ENCODE measurements at regions not wholly inside any gene's neighbourhood (a gene's known extent, or its start where the extent isn't known, plus 50 kb on each side); places are given as distances from the start of the nearest gene placed in this dataset.
"Not testable (repeated sequence)": the region's sequence is repeated elsewhere in the genome, so short reads cannot be mapped to it uniquely, and the experiment has no call there.

DNA sequence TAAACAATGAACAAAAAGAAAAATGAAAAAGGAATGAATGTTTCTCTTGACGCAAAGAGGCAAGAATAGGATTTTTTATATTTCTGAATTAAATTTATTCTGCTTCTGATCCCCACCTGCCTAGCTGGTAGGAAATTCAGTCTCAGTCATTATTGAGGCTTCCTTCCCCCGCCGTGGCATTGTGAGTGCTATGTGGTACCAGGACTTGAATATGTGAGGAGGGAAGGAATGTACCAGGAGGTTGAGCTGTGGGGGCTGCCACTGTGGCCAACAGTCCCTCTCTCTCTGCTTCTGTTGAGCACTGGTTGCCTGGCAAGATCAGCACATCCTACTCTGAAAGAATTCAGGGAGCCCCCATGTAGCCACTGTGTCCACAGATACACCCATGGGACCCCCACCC, 368.1 kb upstream of the JARID2 start:
- no peak overlapping the region for H3K4me3 ChIP-seq (ENCODE audit: low read length)
- no peak for TF ChIP-seq ZNF274 (IDR thresholded peaks at IDR 0.05; ENCODE audit: low read depth, low read length)

DNA sequence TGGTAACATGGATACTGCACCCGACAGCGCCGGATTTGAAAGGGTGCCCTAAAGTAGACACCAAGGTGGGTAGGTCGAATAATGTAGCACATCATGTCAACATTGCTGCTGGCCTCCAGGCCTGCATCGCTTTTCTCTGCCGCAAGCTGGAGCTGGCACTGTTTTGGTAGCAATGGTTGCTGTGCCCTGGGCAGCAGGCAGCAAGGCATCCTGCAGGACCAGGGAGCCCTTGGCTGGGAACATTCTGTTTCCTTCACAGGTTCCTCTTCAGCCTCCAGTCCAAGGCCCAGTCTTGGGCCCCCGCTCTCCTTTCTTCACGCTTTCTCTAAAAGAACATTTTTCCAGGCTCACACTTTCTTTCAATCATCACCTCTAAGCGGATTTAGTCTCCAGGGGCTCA, 365.8 kb upstream of the JARID2 start:
- H3K4me3 ChIP-seq (ENCODE audit: low read length), result no peak overlapping the region
- TF ChIP-seq ZNF274 (IDR thresholded peaks at IDR 0.05; ENCODE audit: low read depth, low read length), result no peak

DNA sequence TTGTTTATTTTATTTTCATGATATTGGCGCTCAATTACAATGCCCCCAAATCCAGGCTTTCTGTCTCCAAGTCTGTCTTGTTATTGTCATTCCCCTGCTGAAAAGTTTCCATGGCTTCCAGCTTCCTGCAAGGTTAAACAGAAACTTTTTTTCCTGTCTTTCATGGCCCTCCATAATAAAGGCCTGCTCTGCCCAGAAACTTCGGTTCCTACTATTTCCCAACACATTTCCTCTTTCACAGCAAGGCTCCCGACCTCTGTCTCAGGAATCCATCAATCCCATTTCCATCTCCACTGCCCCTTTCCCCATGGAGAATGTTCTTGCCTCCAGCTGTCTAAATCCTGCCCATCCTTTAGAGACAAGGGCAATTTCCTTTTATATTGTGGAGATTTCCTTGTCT, 365.2 kb upstream of the JARID2 start:
- H3K4me3 ChIP-seq (ENCODE audit: low read length), result no peak overlapping the region
- no peak for TF ChIP-seq ZNF274 (IDR thresholded peaks at IDR 0.05; ENCODE audit: low read depth, low read length)

DNA sequence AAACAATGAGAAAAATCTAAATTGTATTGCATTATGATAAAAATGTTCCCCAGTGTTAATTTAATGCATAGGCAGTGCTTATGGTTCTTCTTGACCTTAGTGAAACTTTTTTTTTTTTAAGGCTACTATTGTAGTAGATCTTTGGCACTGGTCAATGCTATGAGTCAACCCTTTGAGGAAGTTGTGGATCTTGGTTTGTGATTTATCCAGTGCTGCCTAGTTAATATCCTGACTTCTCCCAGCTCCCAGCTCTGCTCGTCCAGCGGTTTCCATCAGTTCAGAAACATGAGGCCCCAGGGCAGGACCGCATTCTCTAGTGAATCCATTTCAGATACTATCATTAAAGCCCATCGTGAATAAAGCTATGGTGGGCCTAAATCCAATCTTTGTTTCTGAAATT, 364.5 kb upstream of the JARID2 start:
- no peak for TF ChIP-seq ZNF274 (IDR thresholded peaks at IDR 0.05; ENCODE audit: low read depth, low read length)
- no peak overlapping the region for H3K4me3 ChIP-seq (ENCODE audit: low read length)

DNA sequence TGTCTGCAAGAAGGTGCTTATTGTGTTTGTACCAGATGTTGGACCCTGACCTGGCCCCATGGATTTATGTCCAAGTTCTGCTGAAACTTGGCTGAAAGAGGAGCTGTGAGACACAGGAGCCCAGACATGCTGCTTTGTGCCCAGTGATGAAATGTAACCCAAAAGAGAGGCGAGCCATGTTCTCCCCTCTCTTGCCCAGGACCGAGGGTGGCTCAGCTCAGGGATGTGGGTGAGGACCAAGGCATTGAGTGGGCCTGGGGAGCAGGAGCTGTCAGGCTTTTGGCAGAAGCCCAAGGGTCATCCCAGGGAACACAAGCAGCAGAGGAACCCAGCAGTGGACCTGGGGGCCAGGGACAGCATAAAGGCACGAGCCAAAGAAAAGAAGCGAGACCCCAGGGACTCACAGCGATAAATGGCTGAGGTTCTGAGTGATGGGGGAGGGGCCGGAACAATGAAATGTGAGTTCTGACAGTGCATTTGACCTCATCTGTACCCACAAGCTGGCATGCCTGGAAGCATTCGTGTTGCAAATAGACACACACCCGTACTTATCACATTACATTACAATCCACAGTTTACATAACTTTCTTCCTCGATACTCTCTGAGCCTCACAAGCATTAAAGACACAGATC, 363.4 kb upstream of the JARID2 start:
- no peak for TF ChIP-seq ZNF274 (IDR thresholded peaks at IDR 0.05; ENCODE audit: low read depth, low read length)
- H3K4me3 ChIP-seq (ENCODE audit: low read length), result no peak overlapping the region

DNA sequence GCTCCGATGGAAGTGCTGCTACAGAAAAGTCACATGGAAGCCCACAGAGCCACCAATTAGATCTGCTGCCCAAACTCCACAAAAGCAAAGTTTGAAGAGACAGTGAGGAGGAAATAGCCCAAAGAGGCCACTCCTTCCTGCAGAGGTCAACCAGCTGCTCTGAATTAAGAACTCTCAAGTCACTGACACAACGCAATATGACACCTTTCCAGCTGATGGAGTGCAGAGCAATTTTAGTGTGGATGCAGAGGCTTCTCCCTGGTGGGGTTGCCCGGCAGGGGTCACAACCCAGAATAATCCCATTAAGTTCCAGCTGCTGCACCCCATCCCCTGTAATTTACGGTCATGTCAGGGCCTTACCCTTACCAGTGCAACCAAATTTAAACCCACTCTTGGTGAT, 361.9 kb upstream of the JARID2 start:
- no peak overlapping the region for H3K4me3 ChIP-seq (ENCODE audit: low read length)
- TF ChIP-seq ZNF274 (IDR thresholded peaks at IDR 0.05; ENCODE audit: low read depth, low read length), result no peak

DNA sequence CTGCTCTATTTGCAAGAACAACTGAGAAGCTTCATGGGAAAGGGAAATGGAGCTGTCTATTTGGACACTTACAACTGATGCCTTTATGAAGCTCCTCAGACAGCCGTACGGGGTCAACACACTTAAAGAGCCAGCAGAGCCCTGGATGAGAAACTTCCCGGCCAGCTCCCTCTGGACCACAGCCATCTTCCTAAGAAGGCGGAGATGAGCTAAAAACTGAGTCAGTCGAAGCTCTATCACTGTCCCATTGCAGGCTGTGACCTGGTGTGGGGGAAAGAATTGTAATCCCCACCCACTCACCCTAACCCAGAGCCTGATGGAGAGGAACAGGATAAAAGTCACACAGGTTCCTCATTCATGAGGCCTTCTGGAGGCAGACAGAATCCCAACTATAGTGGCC, 360.4 kb upstream of the JARID2 start:
- no peak overlapping the region for H3K4me3 ChIP-seq (ENCODE audit: low read length)
- TF ChIP-seq ZNF274 (IDR thresholded peaks at IDR 0.05; ENCODE audit: low read depth, low read length), result no peak

DNA sequence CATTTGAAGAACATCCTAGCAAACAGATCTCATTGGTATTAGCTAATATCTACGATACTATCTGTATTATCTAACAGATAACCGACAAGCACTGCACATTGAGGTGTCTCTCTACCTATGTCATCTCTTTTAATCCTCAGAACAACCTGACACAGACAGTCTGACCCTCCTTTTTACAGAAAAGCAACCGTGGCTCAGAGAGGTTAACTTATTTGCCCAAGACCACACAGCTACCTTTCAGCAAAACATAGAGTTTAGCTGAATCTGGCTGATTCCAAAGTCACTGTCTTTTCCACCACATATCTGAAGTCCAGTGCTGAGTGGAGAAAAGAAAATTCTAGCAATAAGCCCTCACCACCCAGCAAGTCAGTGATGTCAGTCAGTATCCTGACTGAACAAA, 358.7 kb upstream of the JARID2 start:
- H3K4me3 ChIP-seq (ENCODE audit: low read length), result no peak overlapping the region
- TF ChIP-seq ZNF274 (IDR thresholded peaks at IDR 0.05; ENCODE audit: low read depth, low read length), result no peak

DNA sequence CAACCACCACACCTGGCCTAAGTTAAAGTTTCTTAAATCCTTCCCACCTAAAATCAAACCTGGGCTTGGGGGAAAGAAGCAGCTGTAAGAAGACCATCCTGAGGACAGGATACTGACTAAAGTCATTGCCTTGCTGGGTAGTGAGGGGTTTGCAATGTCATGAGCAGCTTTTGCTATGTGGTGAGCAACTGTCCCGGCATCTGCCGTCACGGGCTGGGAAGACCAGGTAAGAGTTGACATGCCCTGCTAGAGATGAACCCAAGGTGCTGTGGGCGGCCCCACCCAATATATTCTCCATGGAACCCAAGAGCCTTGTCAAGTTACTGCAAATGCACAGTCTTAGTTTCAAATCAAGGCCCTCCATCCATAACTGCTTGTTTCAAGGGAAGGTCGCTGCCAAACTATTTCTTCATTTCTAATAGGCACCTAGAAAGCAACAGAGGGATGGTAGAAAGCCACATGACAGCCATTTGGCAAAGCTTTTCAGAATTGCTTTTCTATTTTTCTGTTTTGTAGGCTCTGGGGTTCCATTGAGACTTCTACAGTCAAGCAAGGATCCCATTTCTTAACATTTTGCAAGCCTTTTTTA, 357.8 kb upstream of the JARID2 start:
- TF ChIP-seq ZNF274 (IDR thresholded peaks at IDR 0.05; ENCODE audit: low read depth, low read length), result no peak

DNA sequence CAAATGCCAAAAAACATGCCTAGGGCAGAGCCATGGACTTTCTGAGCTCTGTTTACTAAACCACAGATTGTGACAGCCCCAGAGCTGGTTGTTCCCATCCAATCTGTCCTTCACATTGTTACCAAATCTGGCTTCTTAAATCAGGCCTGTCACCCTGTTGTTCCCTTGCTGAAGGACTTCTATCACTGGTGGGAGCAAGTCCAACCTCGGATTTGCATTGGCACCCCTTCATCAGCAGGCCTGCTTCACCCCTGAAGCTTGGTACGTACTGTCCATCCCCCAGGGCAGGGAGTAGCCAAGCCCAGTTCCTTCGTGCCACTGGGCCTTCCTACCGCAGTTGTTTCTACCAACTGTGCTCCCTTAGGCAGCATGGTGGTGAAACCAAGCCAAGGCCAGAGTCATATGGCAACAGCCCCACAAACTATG, 357.3 kb upstream of the JARID2 start:
- H3K4me3 ChIP-seq (ENCODE audit: low read length), result no peak overlapping the region
- no peak for TF ChIP-seq ZNF274 (IDR thresholded peaks at IDR 0.05; ENCODE audit: low read depth, low read length)

More for the DNA sequence above, 357.8 kb upstream of the JARID2 start:
- no peak overlapping the region for H3K4me3 ChIP-seq (ENCODE audit: low read length)

DNA sequence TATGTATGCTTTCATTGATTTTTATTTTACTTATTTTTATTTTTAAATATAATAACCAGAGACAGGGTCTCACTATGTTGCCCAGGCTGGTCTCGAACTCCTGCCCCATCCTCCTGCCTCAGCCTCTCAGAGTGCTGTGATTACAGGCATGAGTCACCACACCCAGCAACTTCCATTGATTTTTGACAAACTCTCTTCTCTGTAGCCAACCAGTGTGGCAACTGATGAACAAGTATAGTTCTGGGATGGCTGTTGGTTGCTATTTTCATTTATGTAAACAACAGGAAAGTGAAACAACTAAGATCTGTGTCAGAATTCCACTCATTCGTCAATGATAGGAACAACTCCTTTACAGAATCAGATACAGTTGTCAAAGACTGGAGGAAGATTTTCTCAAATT, 356.7 kb upstream of the JARID2 start:
- H3K4me3 ChIP-seq (ENCODE audit: low read length), result no peak overlapping the region
- TF ChIP-seq ZNF274 (IDR thresholded peaks at IDR 0.05; ENCODE audit: low read depth, low read length), result no peak

DNA sequence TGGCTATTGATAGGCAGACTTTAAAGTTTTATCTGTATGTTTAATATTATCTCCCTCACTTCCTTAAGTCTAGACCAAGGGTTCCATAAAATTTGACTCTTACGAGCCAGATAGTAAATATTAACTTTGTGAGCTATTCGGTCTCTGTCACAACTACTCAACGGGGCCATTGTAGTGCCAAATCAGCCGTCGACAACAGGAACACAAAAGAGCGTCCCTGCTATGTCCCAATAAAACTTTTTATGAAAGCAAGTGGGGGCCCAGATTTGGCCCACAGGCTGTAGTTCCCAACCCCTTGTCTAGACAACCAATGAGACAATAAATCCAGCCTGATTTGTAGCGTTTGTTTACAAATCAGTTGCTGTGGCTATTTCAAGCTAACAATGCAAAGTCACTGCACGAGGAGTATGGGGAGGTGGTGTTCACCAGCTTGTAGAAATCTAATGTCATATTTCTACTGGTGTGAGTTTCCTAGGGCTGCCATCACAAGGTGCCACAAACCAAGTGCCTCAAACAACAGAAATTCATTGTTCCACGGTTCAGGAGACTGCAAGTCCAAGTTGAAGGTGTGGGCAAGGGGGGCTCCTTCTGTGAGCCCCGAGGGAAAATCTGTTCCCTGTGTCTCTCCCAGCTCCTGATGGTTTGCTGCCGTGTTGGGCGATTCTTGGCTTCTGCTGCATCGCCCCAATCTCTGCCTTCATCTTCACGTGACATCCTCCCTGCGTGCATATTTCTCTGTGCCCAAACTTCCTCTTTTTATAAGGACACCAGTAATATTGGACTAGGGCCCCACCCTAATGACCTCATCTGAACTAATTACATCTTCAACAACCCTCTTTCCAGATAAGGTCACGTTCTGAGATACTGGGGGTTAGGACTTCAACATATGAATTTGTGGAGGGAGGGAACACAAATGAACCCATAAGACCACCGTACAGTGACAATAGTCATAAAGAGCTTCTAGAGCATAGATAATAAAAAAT, 356.0 kb upstream of the JARID2 start:
- no peak overlapping the region for H3K4me3 ChIP-seq (ENCODE audit: low read length)
- no peak for TF ChIP-seq ZNF274 (IDR thresholded peaks at IDR 0.05; ENCODE audit: low read depth, low read length)

DNA sequence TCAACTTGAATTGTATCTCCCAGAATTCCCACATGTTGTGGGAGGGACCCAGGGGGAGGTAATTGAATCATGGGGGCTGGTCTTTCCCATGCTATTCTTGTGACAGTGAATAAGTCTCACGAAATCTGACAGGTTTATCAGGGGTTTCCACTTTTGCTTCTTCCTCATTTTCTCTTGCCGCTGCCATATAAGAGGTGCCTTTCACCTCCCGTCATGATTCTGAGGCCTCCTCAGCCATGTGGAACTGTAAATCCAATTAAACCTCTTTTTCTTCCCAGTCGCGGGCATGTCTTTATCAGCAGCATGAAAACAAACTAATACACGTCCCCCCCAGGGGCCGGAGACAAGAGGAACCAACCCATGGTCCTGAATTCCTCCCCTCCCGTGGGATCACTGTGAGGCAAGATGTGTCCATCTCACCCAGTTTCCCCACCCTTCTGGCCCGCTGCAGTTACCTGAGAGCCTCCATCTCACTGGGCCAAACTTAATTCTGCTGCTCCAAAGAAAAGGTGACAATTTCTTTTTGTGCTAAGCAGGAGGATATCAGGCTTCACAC, 354.0 kb upstream of the JARID2 start:
- H3K4me3 ChIP-seq (ENCODE audit: low read length), result not testable (repeated sequence)

DNA sequence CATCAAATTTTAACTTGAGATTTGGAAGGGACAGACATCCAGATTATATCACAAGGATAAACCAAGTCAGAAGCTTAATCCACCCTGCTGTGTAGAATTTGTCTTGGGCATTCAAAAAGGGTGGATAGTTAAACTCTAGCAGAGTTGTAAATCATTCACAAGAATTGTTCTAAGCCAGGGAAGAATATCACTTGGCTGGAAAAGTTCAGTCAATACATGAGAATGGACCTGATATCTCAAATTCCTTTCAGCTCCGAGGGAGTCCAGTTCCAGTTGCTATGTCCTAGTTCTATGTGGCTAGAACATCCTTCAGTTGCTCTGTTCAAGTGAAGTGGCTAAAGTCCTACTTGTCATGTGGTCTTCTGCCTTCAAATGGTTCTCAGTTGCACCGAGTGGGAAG, 351.8 kb upstream of the JARID2 start:
- no peak overlapping the region for H3K4me3 ChIP-seq (ENCODE audit: low read length)
- TF ChIP-seq ZNF274 (IDR thresholded peaks at IDR 0.05; ENCODE audit: low read depth, low read length), result no peak

DNA sequence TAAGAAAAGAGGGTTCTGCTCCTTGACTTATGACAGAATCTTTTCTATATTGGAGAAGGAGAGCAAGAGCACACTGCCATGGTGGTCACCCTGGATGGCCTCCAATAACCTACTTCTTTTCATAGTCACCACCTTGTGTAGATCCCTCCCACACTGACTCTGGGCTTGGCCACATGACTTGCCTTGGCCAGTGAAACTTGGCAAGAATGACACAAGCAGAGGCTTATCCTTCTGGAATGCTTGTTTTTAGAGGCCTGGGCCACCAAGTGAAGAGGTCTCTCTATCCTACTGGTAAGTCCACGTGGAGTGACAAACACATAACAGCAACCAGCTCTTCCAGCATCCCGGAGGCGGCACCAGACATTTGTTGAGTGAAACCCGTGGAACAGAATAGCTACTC, 349.4 kb upstream of the JARID2 start:
- no peak for TF ChIP-seq ZNF274 (IDR thresholded peaks at IDR 0.05; ENCODE audit: low read depth, low read length)
- no peak overlapping the region for H3K4me3 ChIP-seq (ENCODE audit: low read length)

Data from GM08714 (cell line).